T-cell (primary cell): ENCODE measurements at regions not wholly inside any gene's neighbourhood (a gene's known extent, or its start where the extent isn't known, plus 50 kb on each side); places are given as distances from the start of the nearest gene placed in this dataset.

Experiments used
- ATAC-seq, 4 experiments: fragments of 200-7000 bp in 3 of 4; fragments of 150-1000 bp in 1 of 4; cut with Tn5 transposase; replicated peaks in 1 of 4; 1 replicate in 3 of 4; 2 replicates in 1 of 4; pipeline ENCODE4 v1.10.0; 2021; ENCODE audit warnings: moderate library complexity in 3 of 4, mild to moderate bottlenecking in 2 of 4, moderate number of reproducible peaks in 1 of 4
- CTCF ChIA-PET, 2 donors: fragments of 300-600 bp; sonication (Branson Sonifier 250); formaldehyde crosslinking; loops; one replicate each; lab custom pipeline; 2022; ENCODE audit warnings: antibody characterized with exemption in 2 of 2; lab: Charles Lee
- POLR2A ChIA-PET, 2 donors: fragments of 300-600 bp; sonication (Branson Sonifier 250); formaldehyde crosslinking; loops; one replicate each; lab custom pipeline; 2022; ENCODE audit warnings: antibody characterized with exemption in 2 of 2; lab: Charles Lee
- DNase-seq, 35 experiments: peaks; one replicate each; pipeline versions ENCODE4 v3.0.0 to v3.0.0-alpha.2; 2013 to 2023
- H3K27ac ChIP-seq: one replicate; pipeline ENCODE4 v1.5.1; 2013; ENCODE audit warnings: low read length
- H3K27me3 ChIP-seq, 2 experiments: replicated peaks in 1 of 2; 1 replicate in 1 of 2; 2 replicates in 1 of 2; pipeline versions ENCODE4 v1.6.1 to v1.7.0; 2013; ENCODE audit warnings: low read length in 1 of 2, mixed read lengths in 1 of 2; ENCODE audit not compliant: control insufficient read depth in 2 of 2, insufficient read depth in 2 of 2; ENCODE audit errors: extremely low read depth in 1 of 2
- H3K36me3 ChIP-seq, 2 donors: 1 replicate in 1 of 2; 2 replicates in 1 of 2; pipeline versions ENCODE4 v1.6.1 to v1.7.0; 2013; ENCODE audit warnings: low read length in 1 of 2; ENCODE audit not compliant: control insufficient read depth in 2 of 2, insufficient read depth in 1 of 2; ENCODE audit errors: extremely low read depth in 1 of 2
- H3K4me1 ChIP-seq, 2 experiments: 1 replicate in 1 of 2; 2 replicates in 1 of 2; pipeline versions ENCODE4 v1.6.1 to v1.7.0; 2013; ENCODE audit warnings: low read length in 2 of 2, mixed read lengths in 1 of 2; ENCODE audit not compliant: insufficient read depth in 2 of 2, control insufficient read depth in 1 of 2; ENCODE audit errors: extremely low read depth in 1 of 2
- H3K4me3 ChIP-seq, 2 donors: 1 replicate in 1 of 2; 2 replicates in 1 of 2; pipeline versions ENCODE4 v1.5.1 to v1.7.0; 2013; ENCODE audit warnings: mild to moderate bottlenecking in 2 of 2, low read length in 1 of 2, moderate library complexity in 1 of 2; ENCODE audit not compliant: control insufficient read depth in 1 of 2; ENCODE audit errors: extremely low read depth in 1 of 2
- H3K9me3 ChIP-seq: 2 replicates; pipeline ENCODE4 v1.7.0; 2013
- H3K27ac Mint-ChIP-seq, 2 donors: one replicate each; pipeline ENCODE4 v1.8.0; 2020 to 2021; ENCODE audit warnings: mild to moderate bottlenecking in 2 of 2, mixed read lengths in 2 of 2
- H3K27me3 Mint-ChIP-seq, 2 donors: one replicate each; pipeline ENCODE4 v1.8.0; 2021 to 2022; ENCODE audit warnings: mixed read lengths in 2 of 2
- H3K36me3 Mint-ChIP-seq: one replicate; pipeline ENCODE4 v1.8.0; 2021; ENCODE audit warnings: mixed read lengths
- H3K4me1 Mint-ChIP-seq, 3 donors: one replicate each; pipeline ENCODE4 v1.8.0; 2020 to 2022; ENCODE audit warnings: mixed read lengths in 3 of 3, mild to moderate bottlenecking in 1 of 3
- H3K4me3 Mint-ChIP-seq, 3 donors: one replicate each; pipeline ENCODE4 v1.8.0; 2020 to 2022; ENCODE audit warnings: mild to moderate bottlenecking in 3 of 3, mixed read lengths in 3 of 3, moderate library complexity in 3 of 3
- H3K9me3 Mint-ChIP-seq, 3 donors: one replicate each; pipeline ENCODE4 v1.8.0; 2020 to 2022; ENCODE audit warnings: mixed read lengths in 3 of 3
- WGBS: methylation state at CpG from one replicate; pipeline ENCODE4 v1.1.5; 2013; ENCODE audit warnings: missing lambda C conversion rate; ENCODE audit not compliant: insufficient coverage; 5-methylcytosine and 5-hydroxymethylcytosine counted together

DNA sequence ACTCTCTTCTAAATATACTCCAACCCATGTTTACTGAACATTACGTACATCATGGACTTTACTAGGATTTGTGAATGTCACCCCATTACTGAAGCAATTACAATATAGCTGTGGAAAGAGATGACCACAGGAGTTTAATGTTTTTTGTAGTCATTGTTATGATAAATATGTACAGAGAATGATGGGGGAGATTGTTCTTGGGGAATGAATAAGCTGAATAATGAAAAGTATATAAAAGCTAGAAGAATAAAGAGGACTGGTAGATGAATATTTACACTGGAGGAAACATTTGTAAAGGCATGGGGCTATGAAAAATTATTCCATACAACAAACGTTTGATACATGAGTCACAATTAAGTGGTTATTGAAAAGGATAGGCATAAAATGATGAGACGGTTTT, 340.9 kb downstream of the SEMA3D start:
- ChIA-PET CTCF (no interaction called here), POLR2A (no interaction called here)
- Mint-ChIP-seq H3K4me3 (no peak overlapping the region), H3K27me3 (no peaks in the 10 kb centered on the region), H3K9me3 (no peaks in the 10 kb centered on the region), H3K4me1 (no peaks in the 10 kb centered on the region), H3K36me3 (no peaks in the 10 kb centered on the region), H3K27ac (no peak overlapping the region)
- no peaks in the 10 kb centered on the region for H3K36me3 ChIP-seq
- ATAC-seq = no peak
- H3K27ac ChIP-seq = no peak overlapping the region
- no peak for DNase-seq
- no peak overlapping the region for H3K4me3 ChIP-seq
- H3K4me1 ChIP-seq = no peaks in the 10 kb centered on the region
- H3K27me3 ChIP-seq = no peaks in the 10 kb centered on the region
- WGBS = 100% methylated on average over 1 of the region's 3 CpGs
- no peaks in the 10 kb centered on the region for H3K9me3 ChIP-seq

DNA sequence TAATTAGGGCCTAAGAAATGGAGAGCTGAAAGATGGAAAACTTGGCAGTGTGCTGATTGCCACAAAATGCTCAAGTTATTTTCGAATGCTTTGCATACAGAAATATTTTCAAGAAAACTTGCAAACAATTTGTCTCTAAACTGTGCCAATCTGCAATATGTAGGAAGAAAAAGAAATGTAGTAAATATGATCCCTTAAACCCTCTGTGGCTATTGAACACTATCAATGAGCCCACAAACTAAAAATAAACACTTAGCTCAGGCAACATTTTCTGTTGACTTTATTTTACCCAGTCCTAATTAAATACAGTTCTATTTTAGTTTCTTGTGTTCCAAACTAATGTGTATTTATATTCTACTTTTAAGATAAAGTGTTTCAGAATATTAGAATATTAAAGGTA, 342.1 kb downstream of the SEMA3D start:
- no peak overlapping the region for H3K4me3 ChIP-seq
- H3K27me3 Mint-ChIP-seq = no peaks in the 10 kb centered on the region
- H3K4me1 ChIP-seq = no peaks in the 10 kb centered on the region
- DNase-seq (no peak), ATAC-seq (no peak)
- no peaks in the 10 kb centered on the region for H3K27me3 ChIP-seq
- H3K4me1 Mint-ChIP-seq = no peaks in the 10 kb centered on the region
- no peak overlapping the region for H3K4me3 Mint-ChIP-seq
- no peaks in the 10 kb centered on the region for H3K9me3 ChIP-seq
- ChIA-PET CTCF (no interaction called here), POLR2A (no interaction called here)
- no peak overlapping the region for H3K27ac Mint-ChIP-seq
- no peaks in the 10 kb centered on the region for H3K36me3 Mint-ChIP-seq
- H3K27ac ChIP-seq = no peak overlapping the region
- no peaks in the 10 kb centered on the region for H3K36me3 ChIP-seq
- H3K9me3 Mint-ChIP-seq = no peaks in the 10 kb centered on the region
- WGBS = no CpG with 5 or more reads among the region's 1 CpG

DNA sequence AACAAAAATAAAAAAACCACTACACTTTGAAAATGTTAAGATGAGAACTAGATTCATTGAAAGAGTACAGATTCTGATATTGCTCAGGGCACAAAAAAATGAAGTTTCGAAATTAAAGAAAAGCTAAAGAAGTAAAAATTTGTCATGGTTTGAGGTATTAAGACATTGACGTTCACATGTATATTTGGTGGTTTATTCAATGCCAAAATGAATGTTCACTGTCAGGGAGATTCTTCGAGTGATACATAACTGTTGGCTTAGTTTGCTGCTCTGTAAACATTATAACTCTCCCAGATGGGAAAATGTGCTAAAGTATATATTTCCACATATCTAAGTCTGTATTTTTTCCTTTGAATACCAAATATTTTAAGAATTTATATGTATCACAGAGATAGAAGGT, 345.0 kb downstream of the SEMA3D start:
- POLR2A ChIA-PET = no interaction called here
- CTCF ChIA-PET = no interaction called here
- no peaks in the 10 kb centered on the region for H3K9me3 ChIP-seq
- no peaks in the 10 kb centered on the region for H3K4me1 ChIP-seq
- no peak for ATAC-seq
- DNase-seq = no peak
- no peak overlapping the region for H3K4me3 ChIP-seq
- no peaks in the 10 kb centered on the region for H3K36me3 ChIP-seq
- Mint-ChIP-seq H3K4me1 (no peaks in the 10 kb centered on the region), H3K4me3 (no peak overlapping the region), H3K27ac (no peak overlapping the region), H3K27me3 (no peaks in the 10 kb centered on the region), H3K9me3 (no peaks in the 10 kb centered on the region), H3K36me3 (no peaks in the 10 kb centered on the region)
- no peaks in the 10 kb centered on the region for H3K27me3 ChIP-seq
- H3K27ac ChIP-seq = no peak overlapping the region
- 82% methylated on average over 2 of the region's 3 CpGs for whole genome bisulfite sequencing

DNA sequence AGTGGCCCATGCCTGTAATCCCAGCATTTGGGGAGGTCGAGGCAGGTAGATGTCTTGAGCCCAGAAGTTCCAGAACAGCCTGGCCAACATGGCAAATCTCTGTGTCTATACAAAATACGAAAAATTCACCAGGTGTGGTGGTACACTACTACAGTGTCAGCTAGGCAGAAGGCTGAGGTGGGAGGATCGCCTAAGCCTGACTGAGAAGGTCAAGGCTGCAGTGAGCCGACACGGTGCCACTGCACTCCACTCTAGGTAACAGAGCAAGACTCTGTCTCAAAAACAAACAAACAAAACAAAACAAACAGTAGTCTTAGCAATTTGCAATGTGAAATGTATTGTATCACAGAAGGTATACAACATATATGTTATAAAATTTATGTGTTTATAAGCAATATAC, 348.0 kb downstream of the SEMA3D start:
- no peaks in the 10 kb centered on the region for H3K27me3 ChIP-seq
- H3K36me3 ChIP-seq = no peaks in the 10 kb centered on the region
- H3K36me3 Mint-ChIP-seq = no peaks in the 10 kb centered on the region
- no peaks in the 10 kb centered on the region for H3K4me1 Mint-ChIP-seq
- H3K27ac ChIP-seq = no peak overlapping the region
- ChIA-PET POLR2A (no interaction called here), CTCF (no interaction called here)
- no peaks in the 10 kb centered on the region for H3K4me1 ChIP-seq
- no peak overlapping the region for H3K4me3 ChIP-seq
- H3K9me3 Mint-ChIP-seq = peaks cover 0 to 4% (median 2%) of the 10 kb centered on the region in 3 donors
- ATAC-seq = no peak
- 58% methylated on average over 2 of the region's 5 CpGs for WGBS
- H3K27me3 Mint-ChIP-seq = no peaks in the 10 kb centered on the region
- no peak overlapping the region for H3K27ac Mint-ChIP-seq
- H3K9me3 ChIP-seq = no peaks in the 10 kb centered on the region
- no peak overlapping the region for H3K4me3 Mint-ChIP-seq
- no peak for DNase-seq

DNA sequence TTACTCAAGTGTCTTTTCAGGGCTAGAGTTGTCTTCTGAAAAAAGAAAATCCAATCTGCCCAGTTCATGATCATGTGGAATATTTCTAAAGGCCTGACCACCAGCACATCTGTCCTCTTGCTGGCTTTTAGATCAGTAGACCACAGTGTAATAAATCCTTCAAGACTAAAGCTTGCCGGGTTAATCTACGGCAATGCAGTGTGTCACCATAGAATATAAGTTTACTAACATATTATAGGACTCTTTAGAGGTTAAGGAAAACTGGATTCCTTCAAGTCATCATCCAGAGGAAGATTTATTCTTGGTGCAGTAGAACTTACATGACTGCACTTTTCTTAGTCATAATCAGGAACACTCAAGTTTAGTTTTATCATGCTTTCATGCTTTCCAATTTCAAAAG, 349.5 kb downstream of the SEMA3D start:
- Mint-ChIP-seq H3K27ac (no peak overlapping the region), H3K4me3 (no peak overlapping the region), H3K36me3 (no peaks in the 10 kb centered on the region), H3K9me3 (peaks cover 0 to 4% (median 2%) of the 10 kb centered on the region in 3 donors), H3K27me3 (no peaks in the 10 kb centered on the region), H3K4me1 (no peaks in the 10 kb centered on the region)
- Histone ChIP-seq H3K4me1 (no peaks in the 10 kb centered on the region), H3K9me3 (no peaks in the 10 kb centered on the region), H3K36me3 (no peaks in the 10 kb centered on the region), H3K27ac (no peak overlapping the region), H3K4me3 (no peak overlapping the region), H3K27me3 (no peaks in the 10 kb centered on the region)
- no peak for ATAC-seq
- ChIA-PET POLR2A (no interaction called here), CTCF (no interaction called here)
- no CpG with 5 or more reads among the region's 2 CpGs for WGBS
- no peak for DNase-seq

DNA sequence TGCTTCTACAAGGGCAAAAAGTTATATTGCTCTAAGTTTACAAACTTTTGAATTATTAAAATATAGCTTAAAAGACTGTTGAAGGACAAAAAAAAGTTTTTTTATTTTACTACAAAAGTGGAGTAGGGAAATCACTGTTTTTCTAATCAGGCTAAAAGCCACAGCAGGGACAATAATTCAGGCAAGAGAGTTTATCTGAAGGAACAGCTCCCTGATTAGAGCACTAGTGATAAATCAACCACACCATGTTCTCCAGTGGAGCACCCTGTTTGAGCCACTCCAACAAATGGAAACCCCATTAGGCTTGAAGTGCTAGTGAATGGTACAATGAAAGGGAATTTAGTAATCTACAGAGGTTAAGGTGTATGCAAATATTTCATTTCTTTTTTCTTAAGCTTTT, 357.1 kb downstream of the SEMA3D start:
- H3K27ac Mint-ChIP-seq = no peak overlapping the region
- Histone ChIP-seq H3K36me3 (no peaks in the 10 kb centered on the region), H3K4me1 (no peaks in the 10 kb centered on the region), H3K27me3 (no peaks in the 10 kb centered on the region), H3K9me3 (no peaks in the 10 kb centered on the region), H3K4me3 (no peak overlapping the region), H3K27ac (no peak overlapping the region)
- ATAC-seq (no peak), DNase-seq (no peak)
- CTCF ChIA-PET = no interaction called here
- POLR2A ChIA-PET = interaction anchor here in 1 of 2 donors (0.6 kb wide), 1 partner anchor 68 kb away, joined by 3 read pairs; no protein-coding TSS in a partner anchor
- H3K4me1 Mint-ChIP-seq = no peaks in the 10 kb centered on the region
- no peaks in the 10 kb centered on the region for H3K36me3 Mint-ChIP-seq
- no peak overlapping the region for H3K4me3 Mint-ChIP-seq
- no peaks in the 10 kb centered on the region for H3K27me3 Mint-ChIP-seq
- peaks cover 0 to 4% (median 0%) of the 10 kb centered on the region in 3 donors for H3K9me3 Mint-ChIP-seq

DNA sequence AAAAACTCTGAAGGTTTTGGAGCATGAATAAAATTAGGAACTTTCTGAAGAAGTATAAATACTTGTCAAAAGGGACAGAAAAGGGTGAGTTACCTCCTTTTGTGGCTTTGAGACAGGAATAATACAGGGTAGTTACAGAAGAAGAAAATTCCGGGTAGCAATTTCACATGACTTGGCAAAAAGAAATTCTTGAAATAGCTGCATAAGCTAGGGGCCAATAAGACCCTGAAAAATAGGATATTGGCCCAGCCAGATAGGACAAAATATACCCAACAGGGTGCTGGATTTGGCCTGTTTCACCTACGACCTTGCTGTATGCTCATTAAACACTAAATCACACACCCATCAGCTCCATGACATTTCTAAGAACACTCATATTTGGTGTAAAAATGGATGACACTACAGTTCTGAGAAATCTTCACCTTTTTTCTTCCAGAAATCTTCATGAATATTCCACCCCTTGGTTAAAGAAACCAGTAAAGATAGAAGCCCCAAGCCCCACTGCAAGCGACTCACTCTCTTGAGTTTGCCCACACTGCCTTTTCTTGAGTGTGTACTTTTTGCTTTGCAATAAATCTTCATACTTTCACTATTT, 362.7 kb downstream of the SEMA3D start:
- ATAC-seq (no peak), DNase-seq (no peak)
- no peaks in the 10 kb centered on the region for H3K4me1 Mint-ChIP-seq
- no peak overlapping the region for H3K4me3 ChIP-seq
- H3K9me3 ChIP-seq = no peaks in the 10 kb centered on the region
- H3K36me3 ChIP-seq = no peaks in the 10 kb centered on the region
- H3K27me3 Mint-ChIP-seq = no peaks in the 10 kb centered on the region
- POLR2A ChIA-PET = no interaction called here
- no peaks in the 10 kb centered on the region for H3K27me3 ChIP-seq
- H3K4me3 Mint-ChIP-seq = no peak overlapping the region
- no peak overlapping the region for H3K27ac Mint-ChIP-seq
- H3K4me1 ChIP-seq = no peaks in the 10 kb centered on the region
- CTCF ChIA-PET = no interaction called here
- no peaks in the 10 kb centered on the region for H3K36me3 Mint-ChIP-seq
- no peak overlapping the region for H3K27ac ChIP-seq
- 50% methylated on average over 1 of the region's 3 CpGs for WGBS
- H3K9me3 Mint-ChIP-seq = peaks cover 0 to 12% (median 3%) of the 10 kb centered on the region in 3 donors
